SHP77 (cell line): ENCODE measurements at regions not wholly inside any gene's neighbourhood (a gene's known extent, or its start where the extent isn't known, plus 50 kb on each side); places are given as distances from the start of the nearest gene placed in this dataset.

Experiments
- DNase-seq, 2 experiments: peaks; one replicate each; lab custom pipeline; 2025; lab: John Stamatoyannopoulos, UW

DNA sequence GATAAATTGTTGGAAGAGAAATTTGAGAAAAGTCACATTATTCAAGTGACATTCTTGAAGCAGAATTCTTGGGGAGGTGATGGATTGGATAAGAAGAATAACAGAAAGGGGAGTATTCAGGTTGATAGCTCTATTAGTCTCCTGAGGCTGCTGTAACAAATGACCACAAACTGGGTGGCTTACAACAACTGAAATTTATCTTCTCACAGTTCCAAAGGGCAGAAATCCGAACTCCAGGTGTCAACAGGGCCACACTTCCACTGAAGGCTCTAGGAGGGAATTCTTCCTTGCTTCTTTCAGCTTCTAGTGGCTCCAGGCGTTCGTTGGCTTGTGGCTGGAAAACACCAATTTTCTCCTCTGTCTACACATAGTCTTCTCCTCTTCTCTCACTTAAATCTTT, 99.8 kb downstream of the TES start:
- no peak for DNase-seq

GRCh38 chr7:116311259-116311658, 100.9 kb downstream of the TES start:
- no peak for DNase-seq

- DNase-seq, result no peak
Observed at GRCh38 chr7:116311816-116312471, 101.6 kb downstream of the TES start.

DNA sequence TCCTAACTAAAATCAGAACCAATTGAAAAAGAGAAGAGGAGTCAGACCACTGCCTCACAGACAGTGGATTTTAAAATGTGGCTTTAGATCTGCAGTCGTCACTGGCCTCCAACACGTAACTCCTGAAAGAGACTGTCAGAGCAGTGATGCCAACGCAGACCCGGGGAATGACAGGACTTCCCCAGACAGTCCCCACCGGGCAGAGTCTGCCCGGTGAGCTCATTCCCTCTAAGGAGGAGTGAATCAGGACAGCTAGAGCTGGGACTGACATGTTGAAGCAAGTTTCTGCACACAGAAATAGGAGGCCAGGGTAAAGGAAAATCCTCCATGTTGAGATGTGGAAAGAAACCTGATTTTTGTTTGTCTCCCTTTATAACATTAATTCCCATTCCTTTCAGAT, 105.0 kb downstream of the TES start:
- no peak for DNase-seq

DNA sequence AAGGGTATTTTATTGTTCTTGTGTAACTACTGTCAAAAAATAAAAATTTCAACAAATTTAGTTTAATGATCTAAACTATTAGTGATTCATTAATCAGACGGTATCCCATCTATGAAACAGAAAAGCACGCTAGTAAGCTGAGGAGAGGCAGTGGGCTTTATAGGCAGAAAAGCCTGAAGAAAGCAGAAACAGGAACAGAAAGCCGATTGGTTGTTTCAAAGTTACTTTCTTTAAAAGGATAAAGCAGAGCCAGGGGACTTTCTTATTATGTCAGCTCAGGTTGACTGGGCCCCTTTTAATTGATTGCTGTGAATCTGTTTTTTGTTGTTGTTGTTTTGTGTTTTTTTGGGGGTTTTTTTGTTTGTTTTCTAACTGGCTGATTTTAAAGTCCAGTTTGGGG, 105.5 kb downstream of the TES start:
- no peak for DNase-seq

GRCh38 chr7:116316838-116317628, 106.7 kb downstream of the TES start:
- DNase-seq, result no peak

DNA sequence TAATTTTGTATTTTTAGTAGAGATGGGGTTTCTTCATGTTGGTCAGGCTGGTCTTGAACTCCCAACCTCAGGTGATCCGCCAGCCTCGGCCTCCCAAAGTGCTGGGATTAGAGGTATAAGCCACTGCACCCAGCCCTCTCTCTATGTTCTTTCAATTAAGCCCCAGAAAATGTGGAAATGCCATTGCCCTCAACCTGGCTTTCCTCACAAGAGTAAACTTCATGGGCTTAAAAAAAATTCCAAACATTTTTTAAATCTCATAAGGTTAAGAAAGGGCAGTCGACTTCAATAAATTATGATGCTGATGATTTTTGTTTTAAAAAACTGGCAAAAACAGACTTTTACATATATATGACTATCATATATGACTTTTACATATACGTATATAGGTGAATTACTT, 107.6 kb downstream of the TES start:
- DNase-seq, result no peak

DNA sequence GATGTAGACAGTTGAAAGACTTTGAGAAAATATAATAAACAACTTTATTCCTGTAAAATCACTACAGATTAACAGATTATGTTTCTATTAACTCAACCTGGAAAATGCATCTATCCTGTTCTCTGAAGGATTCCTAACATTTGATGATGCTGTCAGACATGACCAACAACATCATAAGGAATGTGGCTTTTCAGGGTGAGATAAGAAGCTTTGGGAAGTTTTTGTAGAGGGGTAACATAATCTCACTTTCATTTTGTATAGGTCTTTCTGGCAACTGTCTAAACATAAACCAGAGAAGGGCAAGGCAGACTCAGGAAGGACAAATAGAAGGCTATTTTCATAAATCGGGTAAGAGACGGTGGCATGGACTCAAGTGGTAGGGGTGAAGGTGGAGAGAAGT, 112.2 kb downstream of the TES start:
- no peak for DNase-seq

- no peak for DNase-seq
Observed at GRCh38 chr7:116324582-116324981, 114.2 kb downstream of the TES start.

DNA sequence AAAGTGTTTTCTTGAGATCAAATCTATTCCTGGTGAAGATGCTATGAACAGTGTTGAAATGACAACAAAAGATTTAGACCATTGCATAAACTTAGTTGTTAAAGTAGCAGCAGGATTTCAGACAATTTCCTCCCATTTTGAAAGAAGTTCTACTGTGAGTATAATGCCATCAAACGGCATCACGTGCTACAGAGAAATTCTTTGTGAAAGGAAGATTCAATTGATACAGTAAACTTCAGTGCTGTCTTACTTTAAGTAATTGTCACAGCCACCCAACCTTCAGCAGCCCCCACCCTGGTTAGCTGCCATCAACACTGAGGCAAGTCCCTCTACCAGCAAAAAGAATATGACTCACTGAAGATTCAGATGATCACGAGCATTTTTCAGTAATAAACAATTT, 115.2 kb downstream of the TES start:
- DNase-seq, result no peak

DNA sequence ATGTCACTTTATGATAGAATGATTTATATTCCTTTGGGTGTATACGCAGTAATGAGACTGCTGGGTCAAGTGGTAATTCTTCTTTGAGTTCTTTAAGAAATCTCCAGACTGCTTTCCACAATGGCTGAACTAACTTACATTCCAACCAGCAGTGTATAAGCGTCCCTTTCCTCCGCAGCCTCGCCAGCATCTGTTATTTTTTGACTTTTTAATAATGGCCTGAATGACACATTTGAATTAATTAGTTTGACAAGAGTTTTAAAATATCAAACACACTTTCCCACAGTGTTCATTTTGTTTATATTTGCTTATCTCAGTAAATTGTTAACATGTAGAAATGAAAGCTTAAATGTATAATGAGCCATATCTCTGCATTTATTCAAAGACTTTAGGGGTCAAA, 116.8 kb downstream of the TES start:
- no peak for DNase-seq

GRCh38 chr7:116327752-116328151, 117.4 kb downstream of the TES start:
- DNase-seq, result no peak

DNA sequence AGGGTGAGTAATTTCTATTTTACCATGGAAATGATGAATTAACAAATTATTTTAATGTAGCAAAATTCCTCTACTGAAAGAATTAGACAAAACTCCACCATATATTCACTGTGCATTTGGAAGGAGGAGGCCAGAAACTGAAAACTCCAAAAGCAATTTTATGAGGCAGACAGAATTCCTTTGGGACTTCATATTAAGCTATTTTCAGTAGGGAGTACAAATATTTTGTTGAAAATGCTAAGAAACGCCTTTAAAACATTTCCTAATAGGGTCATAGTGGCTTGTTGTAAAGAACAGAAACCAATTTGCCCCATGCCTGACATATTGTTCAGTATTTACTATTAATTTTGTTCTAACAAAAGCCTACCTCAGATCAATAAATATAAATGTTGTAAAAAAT, 117.8 kb downstream of the TES start:
- DNase-seq, result no peak

GRCh38 chr7:116329686-116330503, 119.6 kb downstream of the TES start:
- DNase-seq, result no peak

GRCh38 chr7:116331020-116331419, 120.7 kb downstream of the TES start:
- no peak for DNase-seq

DNA sequence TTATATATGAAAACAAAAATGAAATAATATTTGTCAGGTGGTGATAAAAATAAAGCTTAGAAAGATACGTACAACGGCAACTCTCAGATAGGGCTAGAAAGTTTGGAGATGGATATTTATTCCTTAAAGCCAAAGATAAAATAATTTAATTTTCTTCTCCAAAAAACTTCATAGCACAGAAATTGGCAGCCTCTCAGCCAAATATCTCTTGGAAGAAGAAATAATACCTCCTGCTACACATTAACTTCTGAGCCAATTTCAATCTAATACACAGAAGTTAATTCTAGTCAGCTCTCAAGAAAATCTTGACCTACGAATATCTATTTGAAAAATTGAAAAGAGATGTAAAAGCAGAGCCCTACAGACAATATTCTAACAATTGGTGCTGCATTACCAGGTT, 122.4 kb downstream of the TES start:
- DNase-seq, result no peak

GRCh38 chr7:116334555-116334954, 124.2 kb downstream of the TES start:
- no peak for DNase-seq

DNA sequence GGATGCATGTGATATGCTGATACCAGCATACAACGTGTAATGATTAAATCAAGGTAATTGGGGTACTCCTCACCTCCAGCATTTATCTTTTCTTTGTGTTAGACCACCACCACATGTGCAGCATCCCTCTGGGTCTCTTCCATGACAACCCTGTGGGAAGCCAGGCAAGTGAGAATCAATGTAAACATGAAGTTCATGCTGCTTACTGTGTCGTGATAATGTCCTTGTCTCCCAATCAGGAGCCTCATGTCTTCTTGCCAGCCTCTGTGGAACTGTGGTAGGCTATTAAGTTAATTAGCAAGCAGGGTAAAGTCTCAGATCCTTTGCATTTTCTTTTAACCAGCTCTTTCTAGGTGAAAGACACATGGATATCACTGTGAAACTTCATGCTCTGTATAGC, 126.7 kb downstream of the TES start:
- no peak for DNase-seq

GRCh38 chr7:116337800-116338199, 127.5 kb downstream of the TES start:
- no peak for DNase-seq

DNA sequence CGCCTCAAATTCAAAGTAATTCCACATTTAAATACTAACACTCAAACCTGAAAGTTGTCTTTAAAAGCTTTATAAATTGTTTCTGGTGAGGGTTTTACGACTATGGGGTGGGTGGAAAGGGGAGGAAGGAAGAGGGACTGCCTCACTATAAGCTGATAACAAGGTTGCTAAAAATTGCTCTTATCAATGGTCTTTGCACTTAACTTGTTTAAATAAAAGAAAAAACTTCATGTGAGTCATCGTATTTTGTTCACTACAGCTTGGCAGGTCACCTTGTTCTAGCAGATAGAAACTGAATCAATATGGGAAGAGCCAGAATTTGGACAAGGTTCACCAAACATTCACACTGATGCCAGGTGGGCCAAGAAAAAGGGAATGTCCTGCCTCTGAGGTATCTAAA, 129.2 kb downstream of the TES start:
- DNase-seq, result no peak

DNA sequence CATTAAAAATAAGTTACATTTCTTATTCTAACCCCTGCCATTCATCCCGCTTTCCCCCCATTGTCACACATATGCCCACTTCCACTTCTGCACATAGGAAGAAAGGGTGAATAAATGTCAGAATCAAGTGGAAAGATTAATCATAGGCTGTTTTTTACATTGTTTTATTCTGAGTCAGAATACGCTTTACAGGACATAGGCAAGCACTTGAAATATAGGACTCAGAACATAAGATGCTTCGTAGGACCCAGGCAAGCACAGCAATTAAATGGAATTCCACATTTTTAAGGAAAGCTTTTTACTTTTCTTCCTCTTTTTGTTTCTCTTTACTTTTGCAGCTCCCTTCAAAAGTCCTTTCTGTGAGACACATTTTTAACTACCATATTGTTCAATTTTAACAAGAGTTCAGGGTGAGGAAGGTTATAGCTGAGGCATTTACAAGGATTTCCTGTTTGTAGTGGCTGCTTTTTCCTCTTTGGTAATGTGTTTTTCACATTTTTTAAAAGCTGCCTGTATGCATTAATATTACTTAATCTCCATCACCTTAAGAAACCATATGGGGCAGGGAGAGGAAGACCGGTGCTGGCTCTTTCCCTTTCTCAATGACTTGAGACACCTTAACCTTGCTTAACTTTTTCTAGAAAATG, 130.0 kb downstream of the TES start:
- no peak for DNase-seq
